ENCODE measurements at regions not wholly inside any gene's neighbourhood (a gene's known extent, or its start where the extent isn't known, plus 50 kb on each side); places are given as distances from the start of the nearest gene placed in this dataset.
"Not testable (repeated sequence)": the region's sequence is repeated elsewhere in the genome, so short reads cannot be mapped to it uniquely, and the experiment has no call there.

DNA sequence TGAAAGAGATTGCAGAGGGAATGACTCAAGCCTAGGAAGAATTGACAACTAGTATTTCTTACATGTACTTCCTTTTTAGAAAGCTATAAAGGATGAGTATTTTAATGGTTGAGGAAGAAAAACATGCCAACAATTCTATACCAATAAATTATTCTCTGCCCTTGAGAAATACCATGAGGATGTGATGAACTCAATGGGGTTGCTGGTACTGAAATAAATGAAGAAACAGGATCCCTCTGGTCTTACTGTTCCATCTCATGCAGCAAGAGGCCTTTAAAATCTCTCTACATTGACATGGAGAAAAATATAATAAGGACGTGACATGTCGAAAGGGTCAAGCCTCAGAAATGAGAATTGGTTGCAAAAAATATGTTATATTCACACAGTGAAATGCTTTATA is 477.3 kb downstream of the GABRG2 start:
- H3K36me3 Mint-ChIP-seq (ENCODE audit: low read depth), result no peaks in the 10 kb centered on the region
- no peaks in the 10 kb centered on the region for H3K4me1 Mint-ChIP-seq
- no peak for DNase-seq
- no peaks in the 10 kb centered on the region for H3K9me3 Mint-ChIP-seq
- H3K27ac Mint-ChIP-seq, result no peak overlapping the region
- no peaks in the 10 kb centered on the region for H3K27me3 Mint-ChIP-seq
- H3K4me3 Mint-ChIP-seq, result no peak overlapping the region
- intact Hi-C loops (cut with micrococcal nuclease), result no loop called here

DNA sequence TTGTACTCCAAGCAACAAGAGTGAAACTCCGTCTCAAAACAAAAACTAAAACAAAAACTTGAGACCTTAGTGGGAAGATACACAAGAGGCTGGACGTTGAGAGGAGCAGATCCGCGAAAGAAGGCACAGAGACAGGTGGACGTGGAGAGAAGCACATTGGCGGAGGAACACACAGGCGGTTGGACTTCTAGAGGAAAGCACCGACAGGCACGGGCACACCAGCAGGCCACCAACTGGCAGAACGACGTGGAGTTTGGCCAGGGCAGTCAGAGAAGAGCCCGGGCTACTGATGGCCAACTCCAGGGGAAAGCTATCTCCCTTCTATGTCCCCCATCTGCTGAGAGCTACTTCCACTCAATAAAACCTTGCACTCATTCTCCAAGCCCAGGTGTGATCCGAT is 482.7 kb downstream of the GABRG2 start:
- Mint-ChIP-seq H3K36me3 (ENCODE audit: low read depth) (no peaks in the 10 kb centered on the region), H3K9me3 (no peaks in the 10 kb centered on the region), H3K27me3 (no peaks in the 10 kb centered on the region), H3K27ac (no peak overlapping the region), H3K4me1 (no peaks in the 10 kb centered on the region), H3K4me3 (no peak overlapping the region)
- no peak for DNase-seq
- intact Hi-C loops (cut with micrococcal nuclease), result no loop called here

DNA sequence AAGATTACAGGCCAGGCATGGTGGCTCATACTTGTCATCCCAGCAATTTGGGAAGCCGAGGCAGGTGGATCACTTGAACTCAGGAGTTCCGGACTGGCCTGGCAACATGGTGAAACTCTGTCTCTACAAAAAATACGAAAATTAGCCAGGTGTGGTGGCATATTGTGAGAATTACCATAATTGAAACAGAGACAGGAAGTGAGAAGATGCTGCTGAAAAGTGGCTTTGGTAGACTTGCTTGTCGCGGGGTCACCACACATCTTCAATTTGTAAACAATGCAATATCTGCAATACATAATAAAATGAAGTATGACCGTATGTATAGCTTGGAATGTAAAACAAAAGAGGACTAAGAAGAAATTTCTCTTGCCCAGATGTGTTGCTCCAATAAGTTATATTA is 490.5 kb downstream of the GABRG2 start:
- DNase-seq, result no peak
- Mint-ChIP-seq H3K36me3 (ENCODE audit: low read depth) (no peaks in the 10 kb centered on the region), H3K27ac (no peak overlapping the region), H3K4me3 (no peak overlapping the region), H3K4me1 (no peaks in the 10 kb centered on the region), H3K9me3 (peaks cover 5% of the 10 kb centered on the region), H3K27me3 (no peaks in the 10 kb centered on the region)
- intact Hi-C loops (cut with micrococcal nuclease), result no loop called here

DNA sequence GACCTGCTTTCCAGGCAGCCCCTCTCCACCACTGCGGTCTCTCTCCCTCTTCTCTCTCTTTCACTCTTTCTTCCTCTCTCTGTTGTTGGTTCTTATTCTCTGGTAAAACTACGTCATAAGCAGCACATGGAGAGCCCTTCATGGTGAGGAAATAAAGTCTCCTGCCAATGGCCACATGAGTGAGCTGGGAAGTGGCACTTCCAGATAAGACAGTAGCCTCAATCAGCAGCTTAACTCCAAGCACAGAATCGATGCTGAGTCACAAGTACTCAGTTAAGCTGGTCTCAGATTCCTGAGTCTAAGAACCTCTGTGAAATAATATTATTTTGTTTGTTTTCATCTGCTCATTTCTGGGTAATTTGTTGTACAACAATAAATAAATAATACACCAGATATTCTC is 500.1 kb downstream of the GABRG2 start:
- Mint-ChIP-seq H3K27ac (no peak overlapping the region), H3K27me3 (no peaks in the 10 kb centered on the region), H3K9me3 (no peaks in the 10 kb centered on the region), H3K36me3 (ENCODE audit: low read depth) (no peaks in the 10 kb centered on the region), H3K4me3 (no peak overlapping the region), H3K4me1 (no peaks in the 10 kb centered on the region)
- intact Hi-C loops (cut with micrococcal nuclease), result no loop called here
- no peak for DNase-seq

DNA sequence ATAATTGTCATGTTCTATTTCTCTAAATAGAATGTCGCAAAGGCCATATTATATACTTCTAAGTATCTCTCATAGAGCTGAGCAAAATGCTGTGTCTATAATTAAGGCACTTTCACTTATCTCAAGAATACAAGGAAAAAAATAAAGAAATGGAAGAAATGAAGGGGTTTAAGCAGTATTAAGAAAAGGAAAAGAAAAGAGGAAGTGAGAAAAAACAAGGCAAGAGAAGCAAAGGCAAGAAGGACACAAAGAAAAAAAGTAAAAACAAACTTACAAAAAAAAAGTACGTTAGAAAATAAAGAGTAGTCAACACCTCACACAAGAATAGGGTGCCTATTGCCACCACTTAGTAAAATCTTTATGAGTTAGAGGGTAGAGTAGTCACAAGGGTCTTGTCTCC is 506.2 kb downstream of the GABRG2 start:
- Mint-ChIP-seq H3K9me3 (no peaks in the 10 kb centered on the region), H3K36me3 (ENCODE audit: low read depth) (no peaks in the 10 kb centered on the region), H3K4me3 (no peak overlapping the region), H3K27ac (no peak overlapping the region), H3K27me3 (no peaks in the 10 kb centered on the region), H3K4me1 (no peaks in the 10 kb centered on the region)
- intact Hi-C loops (cut with micrococcal nuclease), result no loop called here
- no peak for DNase-seq

DNA sequence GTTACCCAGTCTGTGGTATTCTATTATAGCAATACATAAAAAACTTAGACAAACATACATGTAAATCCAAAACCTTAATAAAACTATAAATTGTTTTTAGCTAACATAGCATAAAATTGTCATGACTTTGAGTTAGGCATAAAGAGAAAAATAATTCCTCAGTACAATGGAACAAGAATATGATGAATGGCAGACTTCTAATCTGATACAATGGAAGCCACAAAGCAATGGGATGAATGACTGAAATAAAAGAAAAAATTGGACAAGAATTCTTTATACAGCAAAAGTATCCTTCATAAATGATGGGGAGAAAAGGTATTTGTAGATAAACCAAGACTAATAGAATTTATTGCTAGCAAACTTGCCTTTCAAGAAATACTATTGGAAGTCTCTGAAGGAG is 524.2 kb downstream of the GABRG2 start:
- DNase-seq, result no peak
- intact Hi-C loops (cut with micrococcal nuclease), result no loop called here
- H3K9me3 Mint-ChIP-seq, result no peaks in the 10 kb centered on the region
- no peaks in the 10 kb centered on the region for H3K27me3 Mint-ChIP-seq
- no peak overlapping the region for H3K27ac Mint-ChIP-seq
- no peaks in the 10 kb centered on the region for H3K36me3 Mint-ChIP-seq (ENCODE audit: low read depth)
- H3K4me3 Mint-ChIP-seq, result no peak overlapping the region
- H3K4me1 Mint-ChIP-seq, result no peaks in the 10 kb centered on the region

DNA sequence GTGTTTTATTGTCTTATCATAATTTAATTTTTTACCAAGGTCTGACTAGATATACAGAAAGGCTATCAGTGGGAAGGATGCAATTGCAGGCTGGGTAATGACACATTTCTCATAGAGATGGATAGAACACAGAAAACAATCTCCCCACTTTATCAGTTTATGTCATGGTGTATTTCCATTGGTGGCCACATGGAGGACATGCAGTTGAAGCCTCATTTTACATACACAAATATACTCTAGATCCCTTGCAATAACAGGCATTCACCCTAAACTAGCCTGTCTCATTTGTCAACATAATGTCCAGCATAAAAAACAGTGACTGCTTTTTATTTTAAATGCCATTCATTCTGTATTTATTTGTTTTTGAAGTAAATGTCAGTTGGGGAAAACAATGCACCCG is 526.3 kb downstream of the GABRG2 start:
- H3K36me3 Mint-ChIP-seq (ENCODE audit: low read depth), result no peaks in the 10 kb centered on the region
- intact Hi-C loops (cut with micrococcal nuclease), result no loop called here
- H3K27me3 Mint-ChIP-seq, result no peaks in the 10 kb centered on the region
- no peak overlapping the region for H3K27ac Mint-ChIP-seq
- H3K9me3 Mint-ChIP-seq, result no peaks in the 10 kb centered on the region
- no peak for DNase-seq
- no peaks in the 10 kb centered on the region for H3K4me1 Mint-ChIP-seq
- no peak overlapping the region for H3K4me3 Mint-ChIP-seq

DNA sequence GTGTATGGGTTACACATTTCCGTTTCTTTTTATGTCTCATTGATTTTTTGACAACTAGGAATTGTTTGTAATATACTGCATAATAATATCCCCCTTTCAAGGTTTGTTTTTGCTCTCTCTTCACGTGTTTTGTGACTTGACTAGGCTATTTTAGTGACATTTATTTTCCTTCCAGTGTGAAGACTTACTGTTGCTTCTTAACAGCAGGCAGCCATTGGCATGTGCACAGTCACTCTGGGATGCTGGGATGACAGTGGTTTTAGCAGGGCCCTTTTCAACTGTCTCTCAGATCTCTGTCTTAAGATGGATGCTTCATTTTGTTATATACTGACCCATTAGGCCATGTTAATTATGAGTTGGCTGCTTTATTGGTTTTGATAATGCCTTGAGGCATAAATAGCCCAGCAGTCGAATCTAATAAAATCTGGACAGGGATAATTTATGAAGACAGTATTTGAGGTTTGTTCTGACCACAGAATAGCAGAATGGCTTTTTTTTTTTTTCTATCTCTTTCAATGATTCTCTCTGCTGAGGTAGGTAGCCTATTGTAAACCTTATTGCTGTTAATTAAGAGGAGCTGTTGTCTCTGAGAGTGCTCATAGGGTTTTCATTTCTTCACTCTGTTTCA is 536.0 kb downstream of the GABRG2 start:
- Mint-ChIP-seq H3K27me3 (no peaks in the 10 kb centered on the region), H3K4me3 (no peak overlapping the region), H3K9me3 (no peaks in the 10 kb centered on the region), H3K36me3 (ENCODE audit: low read depth) (no peaks in the 10 kb centered on the region), H3K27ac (no peak overlapping the region), H3K4me1 (no peaks in the 10 kb centered on the region)
- intact Hi-C loops (cut with micrococcal nuclease), result no loop called here
- no peak for DNase-seq

DNA sequence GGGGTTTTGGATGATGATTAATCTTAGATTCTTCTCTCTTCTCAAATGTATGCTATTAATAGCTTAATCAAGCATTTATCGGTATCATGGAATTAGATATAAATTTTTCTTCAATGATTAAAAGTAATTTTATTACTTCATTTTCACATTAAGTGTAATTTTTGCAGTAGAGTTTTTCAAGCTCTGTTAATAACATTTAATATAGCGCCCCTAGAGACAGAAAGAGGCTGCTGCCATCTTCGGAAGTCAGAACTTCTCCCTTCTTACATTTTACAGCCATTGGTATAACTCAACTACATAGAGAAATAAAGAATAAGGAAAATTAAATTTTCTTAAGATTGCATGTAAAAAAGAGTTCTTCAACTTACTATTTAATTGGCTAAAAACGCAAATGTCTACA is 540.3 kb downstream of the GABRG2 start:
- no peaks in the 10 kb centered on the region for H3K4me1 Mint-ChIP-seq
- DNase-seq, result no peak
- peaks cover 3% of the 10 kb centered on the region for H3K9me3 Mint-ChIP-seq
- no peaks in the 10 kb centered on the region for H3K27me3 Mint-ChIP-seq
- H3K36me3 Mint-ChIP-seq (ENCODE audit: low read depth), result no peaks in the 10 kb centered on the region
- no peak overlapping the region for H3K27ac Mint-ChIP-seq
- intact Hi-C loops (cut with micrococcal nuclease), result no loop called here
- no peak overlapping the region for H3K4me3 Mint-ChIP-seq

DNA sequence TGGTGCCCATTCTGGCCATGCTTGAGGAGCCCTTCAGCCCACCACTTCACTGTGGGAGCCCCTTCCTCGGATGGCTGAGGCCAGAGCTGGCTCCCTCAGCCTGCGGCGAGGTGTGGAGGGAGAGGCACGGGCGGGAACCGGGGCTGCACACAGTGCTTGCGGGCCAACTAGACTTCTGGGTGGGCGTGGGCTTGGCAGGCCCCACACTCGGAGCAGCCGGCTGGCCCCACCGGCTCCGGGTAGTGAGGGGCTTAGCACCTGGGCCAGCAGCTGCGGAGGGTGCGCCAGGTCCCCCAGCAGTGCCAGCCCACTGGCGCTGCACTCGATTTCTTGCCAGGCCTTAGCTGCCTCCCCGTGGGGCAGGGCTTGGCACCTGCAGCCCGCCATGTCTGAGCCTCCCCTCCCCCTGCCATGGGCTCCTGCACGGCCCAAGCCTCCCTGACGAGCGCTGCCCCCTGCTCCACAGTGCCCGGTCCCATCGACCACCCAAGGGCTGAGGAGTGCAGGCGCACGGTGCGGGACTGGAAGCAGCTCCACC is 554.2 kb downstream of the GABRG2 start:
- H3K27ac Mint-ChIP-seq; intact Hi-C loops (cut with micrococcal nuclease); H3K4me3 Mint-ChIP-seq; H3K4me1 Mint-ChIP-seq; H3K9me3 Mint-ChIP-seq; H3K27me3 Mint-ChIP-seq; H3K36me3 Mint-ChIP-seq (ENCODE audit: low read depth); DNase-seq: not testable (repeated sequence)

DNA sequence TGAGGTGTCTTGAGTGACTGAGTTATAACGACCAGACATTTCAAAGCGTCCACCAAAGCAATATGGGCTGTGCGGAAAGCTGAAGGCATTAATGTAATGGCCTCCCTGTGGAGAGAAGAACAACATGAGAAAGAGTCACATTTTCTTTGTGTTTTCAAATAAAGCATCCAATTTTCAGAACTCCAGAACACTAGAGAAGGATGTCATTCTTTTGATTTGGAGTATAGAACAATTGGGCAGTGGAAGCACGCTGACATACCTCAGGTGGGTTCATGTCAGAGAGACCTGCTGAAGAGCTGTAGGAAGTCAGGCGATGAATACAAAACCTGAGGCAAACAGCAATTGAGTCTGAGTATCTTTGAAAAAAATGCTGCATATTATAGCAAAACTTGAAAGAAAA is 556.5 kb downstream of the GABRG2 start:
- Mint-ChIP-seq H3K4me3 (no peak overlapping the region), H3K4me1 (no peaks in the 10 kb centered on the region), H3K27me3 (no peaks in the 10 kb centered on the region), H3K36me3 (ENCODE audit: low read depth) (no peaks in the 10 kb centered on the region), H3K9me3 (peaks cover 10% of the 10 kb centered on the region), H3K27ac (no peak overlapping the region)
- no peak for DNase-seq
- intact Hi-C loops (cut with micrococcal nuclease), result no loop called here

DNA sequence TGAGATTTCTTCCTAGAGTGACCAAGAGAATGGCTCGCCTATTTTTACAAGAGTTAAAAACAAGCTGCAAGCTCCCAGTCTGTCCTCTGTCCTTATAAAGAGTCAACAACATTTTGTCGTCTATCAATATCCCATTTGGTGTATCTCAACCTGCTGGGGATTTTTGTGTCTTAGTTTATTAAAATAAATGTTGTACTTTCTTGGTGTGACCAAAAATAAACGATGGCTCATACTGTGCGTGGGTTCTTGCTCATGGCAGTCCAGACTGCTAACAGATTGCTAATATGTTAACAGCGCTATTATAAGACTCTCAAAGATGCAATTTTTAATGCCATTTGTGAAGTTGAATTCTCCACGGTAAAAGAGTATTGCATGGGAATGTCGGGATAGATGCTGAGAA is 569.9 kb downstream of the GABRG2 start:
- H3K4me1 Mint-ChIP-seq, result no peaks in the 10 kb centered on the region
- intact Hi-C loops (cut with micrococcal nuclease), result no loop called here

DNA sequence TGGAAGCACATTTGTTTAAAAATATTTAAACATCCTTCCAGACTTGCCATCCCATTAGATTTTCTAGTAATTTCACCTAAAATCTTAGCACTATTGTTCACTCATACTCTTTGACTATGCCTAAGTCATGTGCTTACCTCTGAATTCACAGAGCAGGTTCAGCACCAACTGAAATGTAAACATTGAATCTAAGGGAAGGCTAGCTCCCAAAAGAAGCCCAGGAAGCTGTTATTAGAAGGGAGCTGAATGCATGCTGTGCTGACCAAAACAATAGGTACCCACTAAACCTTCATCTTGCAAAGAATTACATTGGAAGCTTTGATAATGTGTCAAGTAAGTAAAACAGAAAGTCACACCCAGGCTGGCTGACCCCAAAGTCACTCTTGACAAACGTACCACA is 571.3 kb downstream of the GABRG2 start:
- Mint-ChIP-seq H3K4me1 (no peaks in the 10 kb centered on the region), H3K27ac (no peak overlapping the region), H3K9me3 (peaks cover 7% of the 10 kb centered on the region), H3K4me3 (no peak overlapping the region), H3K36me3 (ENCODE audit: low read depth) (no peaks in the 10 kb centered on the region), H3K27me3 (no peaks in the 10 kb centered on the region)
- DNase-seq, result no peak
- intact Hi-C loops (cut with micrococcal nuclease), result no loop called here

More for the DNA sequence above, 569.9 kb downstream of the GABRG2 start:
- Mint-ChIP-seq H3K9me3 (peaks cover 7% of the 10 kb centered on the region), H3K27me3 (no peaks in the 10 kb centered on the region), H3K4me3 (no peak overlapping the region), H3K36me3 (ENCODE audit: low read depth) (no peaks in the 10 kb centered on the region), H3K27ac (no peak overlapping the region)
- DNase-seq, result no peak

DNA sequence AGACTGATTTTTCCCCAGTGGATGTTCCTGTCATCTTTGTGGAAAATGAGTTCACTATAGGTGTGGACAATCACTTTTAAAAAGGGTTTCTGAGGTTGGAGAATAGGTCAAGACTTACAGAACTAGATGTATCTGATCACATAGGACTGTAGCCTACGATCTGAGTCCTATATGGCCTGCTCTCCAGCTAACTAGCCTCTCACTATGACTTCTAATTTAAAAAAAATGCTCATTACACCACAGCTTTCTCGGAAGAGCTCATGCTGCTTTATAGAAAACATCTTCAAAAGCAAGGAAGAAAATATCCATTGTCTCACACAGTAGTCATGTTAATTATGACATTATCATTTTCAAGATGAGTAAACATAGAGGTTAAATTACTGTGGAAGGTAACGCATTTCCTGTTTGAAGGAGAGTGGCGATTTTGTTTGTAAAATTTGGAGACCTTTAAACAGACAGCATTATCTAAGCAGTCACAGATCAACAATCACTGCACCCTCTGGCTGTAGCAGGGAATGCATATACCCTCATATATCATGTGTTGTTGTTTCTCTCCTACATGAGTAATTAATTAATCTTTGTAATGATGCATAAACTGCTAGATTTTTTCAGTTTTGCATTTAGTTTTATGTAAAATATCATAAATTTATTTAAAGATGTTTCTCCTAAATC is 573.7 kb downstream of the GABRG2 start:
- Mint-ChIP-seq H3K4me3 (no peak overlapping the region), H3K36me3 (ENCODE audit: low read depth) (no peaks in the 10 kb centered on the region), H3K9me3 (peaks cover 5% of the 10 kb centered on the region), H3K4me1 (no peaks in the 10 kb centered on the region), H3K27ac (no peak overlapping the region), H3K27me3 (no peaks in the 10 kb centered on the region)
- DNase-seq, result no peak
- intact Hi-C loops (cut with micrococcal nuclease), result no loop called here
